ENCODE measurements at regions not wholly inside any gene's neighbourhood (a gene's known extent, or its start where the extent isn't known, plus 50 kb on each side); places are given as distances from the start of the nearest gene placed in this dataset.

GRCh38 chr5:160479220-160479619 is 57.6 kb downstream of the PTTG1 start:
- Histone ChIP-seq H3K27ac (replicated peaks; ENCODE audit: low read length) (no peak overlapping the region), H2BK15ac (ENCODE audit: low read length) (no peak overlapping the region), H3K36me3 (replicated peaks in 1 of 2; ENCODE audit: control insufficient read depth in 2 of 2, insufficient read depth in 2 of 2, low read length in 2 of 2) (no peaks in the 10 kb centered on the region), H3K4ac (ENCODE audit: low read length) (no peak overlapping the region), H2AK5ac (ENCODE audit: low read depth, low read length) (no peak overlapping the region), H2BK12ac (ENCODE audit: low read length) (no peak overlapping the region), H3K79me1 (ENCODE audit: low read depth, low read length) (no peaks in the 10 kb centered on the region), H4K8ac (ENCODE audit: low read depth, low read length) (no peak overlapping the region), H2BK120ac (ENCODE audit: low read depth, low read length) (no peak overlapping the region), H3K4me3 (ENCODE audit: low read length in 2 of 2) (no peak overlapping the region), H4K91ac (ENCODE audit: low read depth, low read length, poor library complexity) (no peak overlapping the region), H3K9me3 (replicated peaks in 1 of 2; ENCODE audit: control insufficient read depth in 2 of 2, insufficient read depth in 1 of 2, low read depth in 1 of 2, low read length in 2 of 2) (no peaks in the 10 kb centered on the region), H2AFZ (ENCODE audit: low read length) (no peak overlapping the region), H3K4me2 (ENCODE audit: insufficient read depth, low read length, poor library complexity, severe bottlenecking) (no peak overlapping the region), H3K23ac (ENCODE audit: low read depth, low read length, poor library complexity) (no peak overlapping the region), H3K14ac (ENCODE audit: low read length) (no peak overlapping the region), H2BK5ac (ENCODE audit: low read length) (no peak overlapping the region), H3K4me1 (ENCODE audit: control insufficient read depth in 2 of 2, insufficient read depth in 1 of 2, low read depth in 1 of 2, low read length in 2 of 2) (no peaks in the 10 kb centered on the region), H3K18ac (ENCODE audit: low read length) (no peak overlapping the region), H3K9ac (ENCODE audit: low read depth, low read length, poor library complexity) (no peak overlapping the region), H3K27me3 (ENCODE audit: control insufficient read depth in 3 of 3, insufficient read depth in 3 of 3, low read depth in 1 of 3, low read length in 3 of 3) (peaks cover 0 to 5% (median 0%) of the 10 kb centered on the region in 3 experiments)
- no CpG with 5 or more reads among the region's 3 CpGs for WGBS, 2 donors (ENCODE audit: extremely low coverage in 2 of 2, insufficient read length in 2 of 2, insufficient replicate concordance in 1 of 2)
- no peak for DNase-seq (ENCODE audit: low spot score)

- Histone ChIP-seq H3K4me2 (ENCODE audit: insufficient read depth, low read length, poor library complexity, severe bottlenecking) (no peak overlapping the region), H4K91ac (ENCODE audit: low read depth, low read length, poor library complexity) (no peak overlapping the region), H3K4me3 (ENCODE audit: low read length in 2 of 2) (no peak overlapping the region), H3K23ac (ENCODE audit: low read depth, low read length, poor library complexity) (no peak overlapping the region), H2BK12ac (ENCODE audit: low read length) (no peak overlapping the region), H3K9me3 (replicated peaks in 1 of 2; ENCODE audit: control insufficient read depth in 2 of 2, insufficient read depth in 1 of 2, low read depth in 1 of 2, low read length in 2 of 2) (no peaks in the 10 kb centered on the region), H3K27ac (replicated peaks; ENCODE audit: low read length) (no peak overlapping the region), H2AFZ (ENCODE audit: low read length) (no peak overlapping the region), H3K9ac (ENCODE audit: low read depth, low read length, poor library complexity) (no peak overlapping the region), H2BK15ac (ENCODE audit: low read length) (no peak overlapping the region), H2BK120ac (ENCODE audit: low read depth, low read length) (no peak overlapping the region), H3K4ac (ENCODE audit: low read length) (no peak overlapping the region), H3K36me3 (replicated peaks in 1 of 2; ENCODE audit: control insufficient read depth in 2 of 2, insufficient read depth in 2 of 2, low read length in 2 of 2) (no peaks in the 10 kb centered on the region), H2BK5ac (ENCODE audit: low read length) (no peak overlapping the region), H2AK5ac (ENCODE audit: low read depth, low read length) (no peak overlapping the region), H3K4me1 (ENCODE audit: control insufficient read depth in 2 of 2, insufficient read depth in 1 of 2, low read depth in 1 of 2, low read length in 2 of 2) (no peaks in the 10 kb centered on the region), H4K8ac (ENCODE audit: low read depth, low read length) (no peak overlapping the region), H3K14ac (ENCODE audit: low read length) (no peak overlapping the region), H3K18ac (ENCODE audit: low read length) (no peak overlapping the region), H3K79me1 (ENCODE audit: low read depth, low read length) (no peaks in the 10 kb centered on the region), H3K27me3 (ENCODE audit: control insufficient read depth in 3 of 3, insufficient read depth in 3 of 3, low read depth in 1 of 3, low read length in 3 of 3) (peaks cover 0 to 10% (median 0%) of the 10 kb centered on the region in 3 experiments)
- WGBS, 2 donors (ENCODE audit: extremely low coverage in 2 of 2, insufficient read length in 2 of 2, insufficient replicate concordance in 1 of 2): no CpG with 5 or more reads among the region's 7 CpGs
- no peak for DNase-seq (ENCODE audit: low spot score)
Measured at GRCh38 chr5:160479926-160480325, 58.3 kb downstream of the PTTG1 start.

GRCh38 chr5:160480652-160481051 is 59.0 kb downstream of the PTTG1 start:
- no peak overlapping the region for H2AFZ ChIP-seq (ENCODE audit: low read length)
- no peak overlapping the region for H2BK120ac ChIP-seq (ENCODE audit: low read depth, low read length)
- no peak overlapping the region for H2BK12ac ChIP-seq (ENCODE audit: low read length)
- H3K4ac ChIP-seq (ENCODE audit: low read length): no peak overlapping the region
- H3K79me1 ChIP-seq (ENCODE audit: low read depth, low read length): no peaks in the 10 kb centered on the region
- H2AK5ac ChIP-seq (ENCODE audit: low read depth, low read length): no peak overlapping the region
- no peak overlapping the region for H3K4me3 ChIP-seq (ENCODE audit: low read length in 2 of 2)
- no peaks in the 10 kb centered on the region for H3K36me3 ChIP-seq (replicated peaks in 1 of 2; ENCODE audit: control insufficient read depth in 2 of 2, insufficient read depth in 2 of 2, low read length in 2 of 2)
- H3K9me3 ChIP-seq (replicated peaks in 1 of 2; ENCODE audit: control insufficient read depth in 2 of 2, insufficient read depth in 1 of 2, low read depth in 1 of 2, low read length in 2 of 2): no peaks in the 10 kb centered on the region
- DNase-seq (ENCODE audit: low spot score): no peak
- H3K14ac ChIP-seq (ENCODE audit: low read length): no peak overlapping the region
- H4K8ac ChIP-seq (ENCODE audit: low read depth, low read length): no peak overlapping the region
- no peak overlapping the region for H4K91ac ChIP-seq (ENCODE audit: low read depth, low read length, poor library complexity)
- H3K4me1 ChIP-seq (ENCODE audit: control insufficient read depth in 2 of 2, insufficient read depth in 1 of 2, low read depth in 1 of 2, low read length in 2 of 2): no peaks in the 10 kb centered on the region
- peaks cover 0 to 10% (median 0%) of the 10 kb centered on the region in 3 experiments for H3K27me3 ChIP-seq (ENCODE audit: control insufficient read depth in 3 of 3, insufficient read depth in 3 of 3, low read depth in 1 of 3, low read length in 3 of 3)
- H3K4me2 ChIP-seq (ENCODE audit: insufficient read depth, low read length, poor library complexity, severe bottlenecking): no peak overlapping the region
- no CpG with 5 or more reads among the region's 1 CpG for WGBS, 2 donors (ENCODE audit: extremely low coverage in 2 of 2, insufficient read length in 2 of 2, insufficient replicate concordance in 1 of 2)
- H2BK5ac ChIP-seq (ENCODE audit: low read length): no peak overlapping the region
- no peak overlapping the region for H3K27ac ChIP-seq (replicated peaks; ENCODE audit: low read length)
- H3K9ac ChIP-seq (ENCODE audit: low read depth, low read length, poor library complexity): no peak overlapping the region
- no peak overlapping the region for H2BK15ac ChIP-seq (ENCODE audit: low read length)
- no peak overlapping the region for H3K23ac ChIP-seq (ENCODE audit: low read depth, low read length, poor library complexity)
- no peak overlapping the region for H3K18ac ChIP-seq (ENCODE audit: low read length)

DNA sequence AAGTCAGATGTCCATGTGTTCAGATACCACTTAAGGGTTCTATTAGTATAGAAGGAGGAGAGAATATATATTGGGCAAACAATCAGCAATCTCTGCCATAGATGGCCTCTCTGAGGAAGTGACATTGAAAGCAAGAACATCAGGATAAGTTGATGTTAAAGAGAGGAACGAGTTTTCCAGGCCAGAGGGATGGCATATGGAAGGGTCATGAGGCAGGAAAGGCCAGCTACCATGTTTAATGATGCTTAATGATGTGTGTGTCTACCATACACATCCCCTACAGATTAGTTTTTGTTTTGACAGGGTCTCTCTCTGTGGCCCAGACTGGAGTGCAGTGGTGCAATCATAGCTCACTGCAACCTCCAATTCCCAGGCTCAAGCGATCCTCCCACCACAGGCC is 63.0 kb downstream of the PTTG1 start:
- WGBS, 2 donors (ENCODE audit: extremely low coverage in 2 of 2, insufficient read length in 2 of 2, insufficient replicate concordance in 1 of 2): no CpG with 5 or more reads among the region's 2 CpGs
- Histone ChIP-seq H3K18ac (ENCODE audit: low read length) (no peak overlapping the region), H3K27ac (replicated peaks; ENCODE audit: low read length) (no peak overlapping the region)

More for the DNA sequence above, 63.0 kb downstream of the PTTG1 start:
- Histone ChIP-seq H3K36me3 (replicated peaks in 1 of 2; ENCODE audit: control insufficient read depth in 2 of 2, insufficient read depth in 2 of 2, low read length in 2 of 2) (no peaks in the 10 kb centered on the region), H3K4me2 (ENCODE audit: insufficient read depth, low read length, poor library complexity, severe bottlenecking) (no peak overlapping the region), H3K9ac (ENCODE audit: low read depth, low read length, poor library complexity) (no peak overlapping the region), H2BK120ac (ENCODE audit: low read depth, low read length) (no peak overlapping the region), H3K23ac (ENCODE audit: low read depth, low read length, poor library complexity) (no peak overlapping the region), H2AFZ (ENCODE audit: low read length) (no peak overlapping the region), H3K27me3 (ENCODE audit: control insufficient read depth in 3 of 3, insufficient read depth in 3 of 3, low read depth in 1 of 3, low read length in 3 of 3) (peaks cover 0 to 12% (median 0%) of the 10 kb centered on the region in 3 experiments), H3K14ac (ENCODE audit: low read length) (no peak overlapping the region), H2BK5ac (ENCODE audit: low read length) (no peak overlapping the region), H4K8ac (ENCODE audit: low read depth, low read length) (no peak overlapping the region), H4K91ac (ENCODE audit: low read depth, low read length, poor library complexity) (no peak overlapping the region), H2AK5ac (ENCODE audit: low read depth, low read length) (no peak overlapping the region), H2BK12ac (ENCODE audit: low read length) (no peak overlapping the region), H3K4ac (ENCODE audit: low read length) (no peak overlapping the region), H3K4me3 (ENCODE audit: low read length in 2 of 2) (no peak overlapping the region), H3K4me1 (ENCODE audit: control insufficient read depth in 2 of 2, insufficient read depth in 1 of 2, low read depth in 1 of 2, low read length in 2 of 2) (no peaks in the 10 kb centered on the region), H2BK15ac (ENCODE audit: low read length) (no peak overlapping the region), H3K79me1 (ENCODE audit: low read depth, low read length) (no peaks in the 10 kb centered on the region), H3K9me3 (replicated peaks in 1 of 2; ENCODE audit: control insufficient read depth in 2 of 2, insufficient read depth in 1 of 2, low read depth in 1 of 2, low read length in 2 of 2) (no peaks in the 10 kb centered on the region)
- DNase-seq (ENCODE audit: low spot score): no peak

All from neuronal stem cell (in vitro differentiated cells).